Dendritic cell treated with granulocyte-macrophage colony-stimulating factor and Interleukin-4, amounts not matched to agents 40 ng/mL and 50 ng/mL, for 4 days (primary cell): ENCODE measurements at regions not wholly inside any gene's neighbourhood (a gene's known extent, or its start where the extent isn't known, plus 50 kb on each side); places are given as distances from the start of the nearest gene placed in this dataset.

ENCODE experiments used
- H3K27ac Mint-ChIP-seq: one replicate; pipeline ENCODE4 v1.8.0; 2022; ENCODE audit warnings: mild to moderate bottlenecking, mixed read lengths
- H3K27me3 Mint-ChIP-seq: one replicate; pipeline ENCODE4 v1.8.0; 2022; ENCODE audit warnings: mild to moderate bottlenecking, mixed read lengths
- H3K36me3 Mint-ChIP-seq: one replicate; pipeline ENCODE4 v1.8.0; 2022; ENCODE audit warnings: low read depth, mixed read lengths
- H3K4me1 Mint-ChIP-seq: one replicate; pipeline ENCODE4 v1.8.0; 2022; ENCODE audit warnings: low read depth, mixed read lengths
- H3K4me3 Mint-ChIP-seq: one replicate; pipeline ENCODE4 v1.8.0; 2022; ENCODE audit warnings: mild to moderate bottlenecking, moderate library complexity, mixed read lengths
- H3K9me3 Mint-ChIP-seq: one replicate; pipeline ENCODE4 v1.8.0; 2022; ENCODE audit warnings: mixed read lengths
- intact Hi-C: fragments of 100-400 bp; cut with micrococcal nuclease; formaldehyde crosslinking; loops from one replicate; pipeline ENCODE4 v1.15.0; 2022

GRCh38 chr6:113623129-113623528 is 234.0 kb upstream of the MARCKS start:
- H3K4me1 Mint-ChIP-seq: peaks cover 30% of the 10 kb centered on the region
- no peak overlapping the region for H3K27ac Mint-ChIP-seq
- no peaks in the 10 kb centered on the region for H3K9me3 Mint-ChIP-seq
- no peaks in the 10 kb centered on the region for H3K36me3 Mint-ChIP-seq
- intact Hi-C loops: no loop called here
- no peak overlapping the region for H3K4me3 Mint-ChIP-seq
- H3K27me3 Mint-ChIP-seq: no peaks in the 10 kb centered on the region

GRCh38 chr6:113625850-113626249 is 231.3 kb upstream of the MARCKS start:
- intact Hi-C loops: no loop called here
- Mint-ChIP-seq H3K27me3 (no peaks in the 10 kb centered on the region), H3K36me3 (no peaks in the 10 kb centered on the region), H3K9me3 (no peaks in the 10 kb centered on the region), H3K27ac (no peak overlapping the region), H3K4me3 (no peak overlapping the region), H3K4me1 (peaks cover 36% of the 10 kb centered on the region)

DNA sequence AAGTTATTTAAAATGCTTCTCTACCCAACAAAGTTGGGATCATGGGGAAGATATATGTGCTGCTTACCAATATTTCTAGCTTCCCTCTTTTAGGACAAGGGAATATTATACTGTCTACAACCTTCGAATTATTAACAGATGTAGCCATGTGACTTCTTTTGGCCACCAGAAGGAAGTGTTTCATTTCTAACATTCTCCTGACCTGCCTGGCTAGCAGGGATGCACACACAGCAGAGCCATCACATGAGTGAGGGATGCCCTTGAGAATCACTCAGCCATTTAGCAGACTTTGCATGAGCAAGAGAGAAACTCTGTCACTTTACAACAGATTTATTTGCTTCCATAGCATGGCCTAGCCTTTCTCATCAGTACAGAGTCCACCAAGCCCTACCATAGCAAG is 230.7 kb upstream of the MARCKS start:
- H3K9me3 Mint-ChIP-seq: no peaks in the 10 kb centered on the region
- H3K4me1 Mint-ChIP-seq: peaks cover 38% of the 10 kb centered on the region
- H3K27ac Mint-ChIP-seq: peak overlapping the region; percentile 43
- H3K36me3 Mint-ChIP-seq: no peaks in the 10 kb centered on the region
- intact Hi-C loops: no loop called here
- H3K27me3 Mint-ChIP-seq: no peaks in the 10 kb centered on the region
- no peak overlapping the region for H3K4me3 Mint-ChIP-seq

- peaks cover 46% of the 10 kb centered on the region for H3K4me1 Mint-ChIP-seq
- intact Hi-C loops: no loop called here
- H3K27ac Mint-ChIP-seq: no peak overlapping the region
- H3K9me3 Mint-ChIP-seq: no peaks in the 10 kb centered on the region
- no peak overlapping the region for H3K4me3 Mint-ChIP-seq
- no peaks in the 10 kb centered on the region for H3K36me3 Mint-ChIP-seq
- H3K27me3 Mint-ChIP-seq: no peaks in the 10 kb centered on the region
These were observed 229.7 kb upstream of the MARCKS start for GRCh38 chr6:113627480-113627879.

DNA sequence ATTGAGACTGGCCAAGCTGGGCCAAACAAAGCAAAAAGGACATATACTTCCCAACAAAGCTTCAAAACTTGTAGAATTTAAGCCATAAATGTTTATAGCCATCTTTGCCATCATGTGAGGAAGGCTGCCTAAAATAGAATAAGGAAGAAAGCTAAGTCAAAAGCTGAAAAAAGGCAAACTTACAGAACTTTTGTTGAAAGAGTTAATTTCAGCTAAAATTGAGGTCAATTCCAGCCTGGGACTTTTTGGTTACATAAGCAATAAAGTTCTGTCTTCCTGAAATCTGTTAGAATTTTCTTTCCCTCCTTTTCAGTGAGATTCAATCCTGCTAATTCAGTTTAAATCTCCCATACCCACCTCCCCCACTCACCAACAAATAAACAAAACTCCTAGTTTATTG is 227.9 kb upstream of the MARCKS start:
- Mint-ChIP-seq H3K27me3 (no peaks in the 10 kb centered on the region), H3K4me1 (peaks cover 53% of the 10 kb centered on the region), H3K36me3 (no peaks in the 10 kb centered on the region), H3K9me3 (no peaks in the 10 kb centered on the region), H3K27ac (peak overlapping the region; percentile 95), H3K4me3 (no peak overlapping the region)
- intact Hi-C loops: no loop called here

DNA sequence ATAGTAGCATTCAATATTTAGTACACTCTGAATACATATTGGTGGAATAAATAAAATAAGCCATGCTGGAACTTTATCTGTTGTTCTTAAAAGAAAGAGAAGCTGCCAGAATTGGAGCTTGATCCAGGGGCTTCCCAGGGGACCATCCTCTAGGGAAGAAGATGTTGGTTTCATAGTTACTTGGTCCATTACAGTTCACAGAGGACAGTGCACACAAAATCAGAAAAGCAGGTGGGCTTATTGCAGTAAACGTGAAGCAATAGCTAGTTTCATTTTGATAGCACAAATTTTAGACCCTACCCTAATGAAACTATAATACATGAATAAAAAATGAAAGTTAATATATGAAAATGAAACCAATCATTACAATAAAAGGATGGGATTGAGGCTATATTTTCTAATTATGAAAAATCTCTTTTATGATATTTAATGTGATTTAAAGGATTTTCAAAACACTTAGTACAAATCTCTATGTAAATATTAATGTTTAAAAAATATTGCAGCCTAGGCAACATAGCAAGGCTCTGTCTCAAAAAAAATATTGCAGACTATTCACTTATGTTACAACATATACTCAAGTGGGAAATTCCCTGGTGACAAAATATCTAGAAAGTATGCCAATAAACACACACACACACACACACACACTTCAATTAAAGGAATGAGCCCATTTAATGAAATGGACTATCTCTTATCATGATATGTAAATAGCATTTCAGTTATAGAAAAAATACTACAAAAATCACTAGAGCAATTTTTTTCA is 227.0 kb upstream of the MARCKS start:
- peak overlapping the region; percentile 50 for H3K4me3 Mint-ChIP-seq
- H3K9me3 Mint-ChIP-seq: no peaks in the 10 kb centered on the region
- H3K27me3 Mint-ChIP-seq: no peaks in the 10 kb centered on the region
- peak overlapping the region; percentile 95 for H3K27ac Mint-ChIP-seq
- intact Hi-C loops: loop anchor here (2.0 to 5.0 kb wide), 3 partner anchors 67 to 229 kb away; no protein-coding TSS in a partner anchor
- H3K4me1 Mint-ChIP-seq: peaks cover 62% of the 10 kb centered on the region
- no peaks in the 10 kb centered on the region for H3K36me3 Mint-ChIP-seq

DNA sequence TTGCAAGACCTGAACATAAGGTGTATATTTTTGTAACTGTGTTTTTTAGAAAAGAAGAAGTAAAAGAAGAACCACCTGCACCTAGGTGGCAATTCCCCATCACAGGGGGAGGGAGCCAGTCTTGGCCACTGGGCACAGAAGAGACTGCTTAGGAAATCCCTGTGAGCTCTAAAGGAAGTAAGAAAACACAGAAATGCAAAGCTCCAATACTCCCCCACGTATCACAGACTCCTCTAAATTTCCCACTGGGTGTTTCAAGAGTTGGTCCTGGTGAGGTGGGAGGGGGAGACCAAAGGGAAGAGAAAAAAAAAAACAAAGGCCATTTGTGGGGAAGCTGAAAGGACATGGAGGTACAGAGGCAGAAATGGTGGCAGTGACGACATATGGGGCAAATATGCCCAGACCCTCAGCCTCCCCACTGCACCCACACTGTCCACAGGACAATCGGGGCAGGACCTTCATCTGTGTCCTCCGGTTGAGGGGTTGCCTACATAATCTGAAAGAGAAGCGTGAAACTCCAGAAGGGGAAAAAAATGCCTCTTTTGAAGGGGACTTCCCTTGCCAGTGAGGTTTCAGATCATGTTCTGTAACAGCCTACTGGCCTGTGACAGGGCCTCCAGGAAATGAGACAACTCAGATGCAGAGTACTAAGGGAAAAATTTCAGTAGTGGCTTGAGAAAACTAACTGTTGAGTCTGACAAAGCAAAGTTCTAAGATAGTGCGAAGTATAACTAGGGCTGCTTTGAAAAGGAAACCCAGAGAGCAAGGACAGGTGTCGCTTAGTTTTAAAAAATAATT is 226.2 kb upstream of the MARCKS start:
- Mint-ChIP-seq H3K4me3 (peak overlapping the region; percentile 50), H3K9me3 (no peaks in the 10 kb centered on the region), H3K27me3 (no peaks in the 10 kb centered on the region), H3K36me3 (no peaks in the 10 kb centered on the region), H3K27ac (peak overlapping the region; percentile 95), H3K4me1 (peaks cover 66% of the 10 kb centered on the region)
- intact Hi-C loops: loop anchor here (2.0 to 5.0 kb wide), 3 partner anchors 66 to 228 kb away; no protein-coding TSS in a partner anchor

DNA sequence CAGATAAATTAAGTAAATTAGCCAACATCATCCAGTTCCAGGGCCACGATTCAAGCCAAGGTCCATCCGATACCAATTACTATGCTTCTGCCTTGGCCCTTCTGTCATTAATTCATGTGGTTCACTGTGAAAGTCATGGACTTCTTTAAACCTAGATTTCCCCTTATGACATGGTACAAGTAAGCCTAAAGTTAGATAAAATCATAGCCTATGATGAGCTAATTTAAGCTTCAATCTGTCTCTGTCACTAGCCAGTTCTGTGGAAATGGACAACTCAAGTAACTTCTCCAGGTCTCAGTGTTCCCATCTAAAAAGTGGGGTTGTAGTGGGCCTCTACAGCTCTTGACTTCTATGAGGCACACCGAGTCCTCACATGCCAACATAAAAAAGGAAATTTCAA is 225.5 kb upstream of the MARCKS start:
- Mint-ChIP-seq H3K4me3 (no peak overlapping the region), H3K4me1 (peaks cover 64% of the 10 kb centered on the region), H3K27me3 (no peaks in the 10 kb centered on the region), H3K36me3 (no peaks in the 10 kb centered on the region), H3K9me3 (no peaks in the 10 kb centered on the region), H3K27ac (peak overlapping the region; percentile 95)
- intact Hi-C loops: loop anchor here (2.0 to 5.0 kb wide), 3 partner anchors 66 to 227 kb away; no protein-coding TSS in a partner anchor

DNA sequence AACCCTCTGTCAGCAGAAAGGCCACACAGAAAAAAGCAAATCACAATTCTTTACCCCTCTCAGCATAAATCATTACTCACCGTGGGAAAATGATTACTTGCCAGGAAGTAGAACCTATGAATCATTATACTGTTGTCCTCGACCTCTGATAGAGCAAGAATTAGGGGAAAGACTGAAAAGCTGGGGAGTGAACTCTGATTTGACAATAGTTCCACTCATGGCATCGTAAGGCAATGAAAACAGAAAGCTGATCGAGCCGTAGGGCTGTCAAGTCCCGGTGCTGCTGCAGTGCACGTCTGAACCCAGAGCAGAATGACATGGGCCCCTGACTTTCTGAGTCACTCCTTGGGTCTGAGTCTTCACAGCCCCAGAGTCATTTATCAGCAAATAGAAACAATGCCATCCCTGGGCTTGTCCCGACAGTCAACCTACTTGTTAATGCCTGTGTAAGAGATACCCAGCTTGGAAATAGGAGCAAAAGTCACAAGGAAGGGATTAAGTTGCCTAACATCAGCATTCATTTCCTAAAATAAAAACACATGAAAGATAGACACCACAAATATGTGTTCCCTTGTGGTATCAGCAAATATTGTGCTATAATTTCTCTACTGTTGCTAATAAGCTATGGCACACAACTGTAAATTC is 224.8 kb upstream of the MARCKS start:
- Mint-ChIP-seq H3K27ac (peak overlapping the region; percentile 95), H3K36me3 (no peaks in the 10 kb centered on the region), H3K4me3 (peak overlapping the region; percentile 48), H3K27me3 (no peaks in the 10 kb centered on the region), H3K4me1 (peaks cover 58% of the 10 kb centered on the region), H3K9me3 (no peaks in the 10 kb centered on the region)
- intact Hi-C loops: loop anchor here (5.0 kb wide), 2 partner anchors 65 to 175 kb away; no protein-coding TSS in a partner anchor

- H3K27ac Mint-ChIP-seq: peak overlapping the region; percentile 79
- no peak overlapping the region for H3K4me3 Mint-ChIP-seq
- no peaks in the 10 kb centered on the region for H3K27me3 Mint-ChIP-seq
- intact Hi-C loops: loop anchor here (5.0 kb wide), 2 partner anchors 64 to 174 kb away; no protein-coding TSS in a partner anchor
- H3K9me3 Mint-ChIP-seq: no peaks in the 10 kb centered on the region
- no peaks in the 10 kb centered on the region for H3K36me3 Mint-ChIP-seq
- peaks cover 53% of the 10 kb centered on the region for H3K4me1 Mint-ChIP-seq
These were observed 223.5 kb upstream of the MARCKS start for GRCh38 chr6:113633638-113634037.

DNA sequence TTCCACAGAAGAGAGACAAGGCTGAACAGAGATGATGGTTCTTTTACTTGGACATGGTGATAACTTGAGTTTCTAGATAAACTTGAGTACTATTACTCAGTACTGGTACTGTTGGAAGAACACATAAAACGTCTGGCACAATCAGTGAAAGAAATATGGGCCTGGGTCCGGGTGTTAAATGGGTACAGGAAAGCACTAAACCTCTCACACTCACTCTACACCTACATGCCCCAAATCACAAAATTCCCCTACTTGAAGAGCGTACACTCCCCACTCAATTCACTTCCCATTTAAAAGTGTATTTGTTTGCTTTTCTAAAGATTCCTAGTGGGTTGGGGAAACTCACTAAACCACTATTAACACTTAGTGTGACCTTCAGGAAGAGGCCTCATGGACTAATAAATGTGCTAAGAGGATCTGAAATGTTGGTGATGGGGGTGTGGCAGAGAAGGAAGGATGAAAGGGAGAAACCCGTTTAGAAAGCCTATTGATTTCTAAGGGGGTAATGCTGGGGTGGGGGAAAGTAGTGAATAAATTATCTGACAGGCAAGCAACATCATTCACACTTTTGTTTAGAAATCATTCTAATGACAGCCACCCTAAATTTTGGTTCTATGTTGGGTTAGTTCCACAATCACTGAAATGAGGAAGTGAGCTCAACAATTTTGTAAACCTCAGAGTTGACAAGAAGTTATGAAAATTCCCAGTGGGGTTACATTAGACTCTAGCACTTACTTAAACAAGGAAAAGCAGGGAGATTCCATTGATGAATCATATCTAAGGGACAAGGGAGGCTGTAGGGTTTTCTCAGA is 222.6 kb upstream of the MARCKS start:
- intact Hi-C loops: loop anchor here (5.0 kb wide), 2 partner anchors 63 to 173 kb away; no protein-coding TSS in a partner anchor
- no peaks in the 10 kb centered on the region for H3K9me3 Mint-ChIP-seq
- H3K27ac Mint-ChIP-seq: peak overlapping the region; percentile 79
- peaks cover 45% of the 10 kb centered on the region for H3K4me1 Mint-ChIP-seq
- H3K36me3 Mint-ChIP-seq: no peaks in the 10 kb centered on the region
- no peak overlapping the region for H3K4me3 Mint-ChIP-seq
- H3K27me3 Mint-ChIP-seq: no peaks in the 10 kb centered on the region

DNA sequence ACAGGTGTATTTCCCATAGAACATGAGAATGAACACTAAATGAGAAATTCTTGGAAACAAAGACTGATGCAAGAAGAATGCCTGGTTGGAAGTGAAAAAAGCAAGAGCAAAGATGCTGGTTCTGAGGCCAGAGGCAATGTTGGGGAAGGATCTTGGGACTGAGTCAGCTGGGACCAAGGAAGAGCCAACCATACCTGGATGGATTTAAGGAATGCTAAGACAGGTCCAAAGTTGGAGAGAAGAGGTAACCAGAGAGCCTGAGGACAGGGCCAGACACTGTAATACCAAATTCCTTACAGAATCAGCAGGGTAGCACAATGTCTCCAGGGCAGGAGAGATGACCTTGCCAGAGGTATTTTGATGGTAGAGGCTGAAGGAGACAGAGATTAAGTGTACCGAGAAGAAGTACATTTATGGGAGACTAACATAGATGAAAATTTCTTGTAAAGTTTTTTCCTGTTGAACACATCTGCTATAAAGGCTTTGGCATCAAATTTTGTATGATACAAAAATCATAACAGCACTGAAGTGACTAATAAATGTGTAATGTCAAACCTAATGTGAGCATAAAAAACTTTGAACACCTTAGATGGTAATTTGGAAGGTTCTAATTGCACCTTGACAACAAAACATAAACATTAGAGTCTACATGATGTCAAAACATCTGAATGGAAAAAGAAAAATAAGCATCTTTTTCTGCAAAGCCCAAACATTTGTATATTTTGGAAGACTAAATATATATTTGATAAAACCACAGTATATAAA is 221.7 kb upstream of the MARCKS start:
- peaks cover 39% of the 10 kb centered on the region for H3K4me1 Mint-ChIP-seq
- H3K27ac Mint-ChIP-seq: peak overlapping the region; percentile 79
- intact Hi-C loops: no loop called here
- no peaks in the 10 kb centered on the region for H3K36me3 Mint-ChIP-seq
- no peak overlapping the region for H3K4me3 Mint-ChIP-seq
- no peaks in the 10 kb centered on the region for H3K9me3 Mint-ChIP-seq
- no peaks in the 10 kb centered on the region for H3K27me3 Mint-ChIP-seq
